A549 (cell line): ENCODE measurements at regions not wholly inside any gene's neighbourhood (a gene's known extent, or its start where the extent isn't known, plus 50 kb on each side); places are given as distances from the start of the nearest gene placed in this dataset.

Experiments used
- ATAC-seq, 2 experiments: fragments of 200-7000 bp in 1 of 2; fragments of >200 bp in 1 of 2; cut with Nextera tagmentation in 1 of 2; cut with Tn5 transposase in 1 of 2; 3 replicates each; pipeline versions ENCODE4 v1.8.0 to v1.9.1; 2018 to 2020; ENCODE audit warnings: mild to moderate bottlenecking in 1 of 2, moderate library complexity in 1 of 2
- CTCF ChIA-PET: fragments of 300-600 bp; sonication (Branson Sonifier 250); formaldehyde crosslinking; extraction: SDS; loops from one replicate; lab custom pipeline; 2021; ENCODE audit warnings: antibody characterized with exemption, inconsistent platforms; lab: Yijun Ruan, JAX
- POLR2A ChIA-PET: fragments of 350-600 bp; formaldehyde crosslinking; extraction: SDS; loops from one replicate; lab custom pipeline; 2021; ENCODE audit warnings: antibody characterized with exemption, inconsistent platforms; lab: Yijun Ruan, JAX
- DNase-seq, 2 experiments: peaks; one replicate each; pipeline versions ENCODE4 v3.0.0 to v3.0.0-alpha.2; 2011 to 2016; ENCODE audit warnings: low read depth in 1 of 2, low spot score in 1 of 2
- FAIRE-seq: peaks from 2 replicates; lab custom pipeline; 2011; peaks lifted over from hg19 to GRCh38; lab: Jason Lieb, UNC
- H3K27ac ChIP-seq, 2 experiments: fragments of >200 bp; sonication (Bioruptor Twin); formaldehyde crosslinking; 3 replicates each; pipeline ENCODE4 v1.5.1; 2016 to 2017
- H3K4me1 ChIP-seq: fragments of >200 bp; sonication (Bioruptor Twin); formaldehyde crosslinking; 3 replicates; pipeline ENCODE4 v1.6.1; 2016
- H3K4me2 ChIP-seq: fragments of >200 bp; sonication (Bioruptor Twin); formaldehyde crosslinking; 3 replicates; pipeline ENCODE4 v1.6.1; 2016
- H3K4me3 ChIP-seq: fragments of >200 bp; sonication (Bioruptor Twin); formaldehyde crosslinking; 3 replicates; pipeline ENCODE4 v1.5.1; 2016
- H3K9me3 ChIP-seq: fragments of >200 bp; sonication (Bioruptor Twin); formaldehyde crosslinking; 3 replicates; pipeline ENCODE4 v1.6.1; 2016
- ATOH8 ChIP-seq: fragments of 250-450 bp; sonication (Bioruptor Pico); IDR thresholded peaks from 2 replicates; pipeline ENCODE4 v1.5.0; 2020; ENCODE audit warnings: low read depth, mild to moderate bottlenecking, moderate library complexity
- CEBPB ChIP-seq, 2 experiments: fragments of >200 bp in 1 of 2; sonication (Bioruptor Twin) in 1 of 2; formaldehyde crosslinking in 1 of 2; IDR thresholded peaks; 2 replicates each; pipeline ENCODE4 v1.6.1; 2012 to 2016
- EHF ChIP-seq: fragments of 250-450 bp; sonication (Bioruptor Pico); IDR thresholded peaks from 2 replicates; pipeline ENCODE4 v1.5.0; 2020; ENCODE audit warnings: mild to moderate bottlenecking
- ESRRA ChIP-seq: fragments of 150-350 bp; IDR thresholded peaks from 2 replicates; pipeline ENCODE4 v1.6.1; 2014; ENCODE audit warnings: mild to moderate bottlenecking, low read length, borderline replicate concordance
- FOSB ChIP-seq: fragments of 250-450 bp; sonication (Bioruptor Pico); IDR thresholded peaks from 2 replicates; pipeline ENCODE4 v1.5.0; 2020; ENCODE audit warnings: mild to moderate bottlenecking, moderate library complexity
- HDAC2 ChIP-seq: fragments of 200-600 bp; sonication (generic); IDR thresholded peaks from 2 replicates; pipeline ENCODE4 v1.6.1; 2016
- HOXB13 ChIP-seq: fragments of 250-450 bp; sonication (Bioruptor Pico); IDR thresholded peaks from 2 replicates; pipeline ENCODE4 v1.5.0; 2020; ENCODE audit warnings: low read depth, mild to moderate bottlenecking, moderate library complexity
- HOXB5 ChIP-seq: fragments of 250-450 bp; sonication (Bioruptor Pico); IDR thresholded peaks from 2 replicates; pipeline ENCODE4 v1.5.0; 2020; ENCODE audit warnings: mild to moderate bottlenecking, moderate library complexity
- KDM1A ChIP-seq: fragments of 200-600 bp; sonication (generic); IDR thresholded peaks from 2 replicates; pipeline ENCODE4 v1.6.1; 2016; ENCODE audit warnings: low read depth, mild to moderate bottlenecking
- MAFK ChIP-seq: fragments of 450-650 bp; IDR thresholded peaks from 2 replicates; pipeline ENCODE4 v1.6.1; 2014; ENCODE audit not compliant: partially characterized antibody
- MAZ ChIP-seq: fragments of 150-350 bp; IDR thresholded peaks from 2 replicates; pipeline ENCODE4 v1.6.1; 2014; ENCODE audit warnings: antibody characterized with exemption, low read depth, low read length, borderline replicate concordance
- MYC ChIP-seq: IDR thresholded peaks from 2 replicates; pipeline ENCODE4 v1.6.1; 2012; ENCODE audit warnings: mild to moderate bottlenecking, inconsistent platforms, low read length, improper control_type of control experiment, borderline replicate concordance
- PHF8 ChIP-seq: fragments of 200-600 bp; sonication (generic); IDR thresholded peaks from 2 replicates; pipeline ENCODE4 v1.6.1; 2016; ENCODE audit warnings: low read depth, mild to moderate bottlenecking, antibody characterized with exemption, moderate library complexity, borderline replicate concordance
- POLR2A ChIP-seq: IDR thresholded peaks from 2 replicates; pipeline ENCODE4 v1.6.1; 2012; ENCODE audit warnings: mild to moderate bottlenecking, low read length
- POLR2AphosphoS2 ChIP-seq: conservative IDR thresholded peaks from 2 replicates; pipeline ENCODE4 v1.6.1; 2012; ENCODE audit warnings: low read length, improper control_type of control experiment, inconsistent platforms
- RCOR1 ChIP-seq: fragments of 150-350 bp; IDR thresholded peaks from 2 replicates; pipeline ENCODE4 v1.6.1; 2014; ENCODE audit warnings: antibody characterized with exemption, low read length, low read depth
- RFX5 ChIP-seq: fragments of 450-650 bp; IDR thresholded peaks from 2 replicates; pipeline ENCODE4 v1.7.1; 2014; ENCODE audit warnings: antibody characterized with exemption, mild to moderate bottlenecking, moderate library complexity
- RNF2 ChIP-seq: fragments of 200-600 bp; sonication (generic); IDR thresholded peaks from 2 replicates; pipeline ENCODE4 v1.6.1; 2016; ENCODE audit warnings: low read depth, mild to moderate bottlenecking, antibody characterized with exemption, moderate library complexity, borderline replicate concordance
- SMC3 ChIP-seq: fragments of >200 bp; sonication (Bioruptor Twin); formaldehyde crosslinking; IDR thresholded peaks from 3 replicates; pipeline ENCODE4 v1.6.1; 2018; ENCODE audit warnings: inconsistent platforms
- TFCP2L1 ChIP-seq: fragments of 250-450 bp; sonication (Bioruptor Pico); IDR thresholded peaks from 2 replicates; pipeline ENCODE4 v1.5.0; 2021; ENCODE audit warnings: mild to moderate bottlenecking
- TP53 ChIP-seq: fragments of 250-450 bp; sonication (Bioruptor Pico); IDR thresholded peaks from 2 replicates; pipeline ENCODE4 v1.5.0; 2021; ENCODE audit warnings: mild to moderate bottlenecking, moderate library complexity
- ZC3H11A ChIP-seq: fragments of 450-650 bp; IDR thresholded peaks from 2 replicates; pipeline ENCODE4 v1.6.1; 2014; ENCODE audit warnings: antibody characterized with exemption, mild to moderate bottlenecking
- WGBS: methylation state at CpG from one replicate; pipeline ENCODE4 v1.1.6; 2017; ENCODE audit errors: missing lambda C conversion rate; 5-methylcytosine and 5-hydroxymethylcytosine counted together
- TF ChIP-seq, protein P1 (sequence below): fragments of 200-600 bp; sonication (generic); IDR thresholded peaks from 2 replicates; pipeline ENCODE4 v1.6.1; 2016; ENCODE audit warnings: antibody characterized with exemption, mild to moderate bottlenecking, moderate library complexity
- TF ChIP-seq, protein P2 (sequence below): fragments of >200 bp; sonication (Bioruptor Twin); formaldehyde crosslinking; IDR thresholded peaks from 3 replicates; pipeline ENCODE4 v1.6.1; 2016

DNA sequence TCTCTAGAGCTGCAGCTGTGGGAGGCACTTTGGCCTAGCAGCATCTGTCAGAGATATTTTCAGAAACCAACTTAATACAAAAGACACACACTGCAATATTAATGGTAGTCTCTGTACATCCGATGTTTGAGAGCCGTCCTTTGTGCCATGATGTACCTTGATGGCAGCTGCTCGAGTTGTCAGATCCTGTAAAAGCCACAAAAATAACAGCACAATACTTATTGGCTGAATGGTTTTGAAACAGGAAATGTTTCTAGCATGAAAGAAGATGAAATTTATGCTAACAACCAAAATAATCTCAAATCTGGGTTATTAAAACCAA lies 445.5 kb upstream of the TBL1XR1 start:
- WGBS, result 97% methylated on average over 3 of the region's 3 CpGs
- FAIRE-seq, result no peak

DNA sequence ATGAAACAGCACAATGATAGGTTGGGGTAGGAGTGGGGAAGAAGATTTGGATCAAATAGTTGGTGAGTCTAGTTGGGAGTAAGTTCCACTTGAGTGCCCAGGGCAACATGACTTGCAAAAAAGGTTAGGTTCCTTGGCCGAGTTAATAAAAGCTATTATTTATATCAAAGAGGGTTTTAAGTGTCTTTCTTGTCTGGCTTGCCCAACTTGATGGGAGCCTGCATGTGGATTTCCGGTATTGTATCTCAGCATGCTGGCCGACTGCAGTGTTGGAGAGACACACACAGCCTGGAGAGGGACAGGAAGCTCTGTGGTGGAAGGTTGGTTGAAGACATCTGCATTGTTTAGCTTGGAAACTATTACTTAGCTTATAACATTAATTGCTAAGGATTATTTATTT lies 449.5 kb upstream of the TBL1XR1 start:
- POLR2A ChIA-PET, result no interaction called here
- ATAC-seq (no peak), DNase-seq (no peak), FAIRE-seq (no peak)
- 90% methylated on average over 3 of the region's 3 CpGs for WGBS
- Histone ChIP-seq H3K27ac (no peak overlapping the region), H3K4me2 (no peak overlapping the region), H3K9me3 (no peaks in the 10 kb centered on the region), H3K4me3 (no peak overlapping the region), H3K4me1 (no peaks in the 10 kb centered on the region)
- CTCF ChIA-PET, result no interaction called here
- TF ChIP-seq TP53 (CRISPR knock-in tag) (no peak), TFCP2L1 (CRISPR knock-in tag) (no peak), SMC3 (no peak), EHF (CRISPR knock-in tag) (no peak), ESRRA (no peak), ZC3H11A (no peak)

More for the DNA sequence above, 445.5 kb upstream of the TBL1XR1 start:
- Histone ChIP-seq H3K4me1 (no peaks in the 10 kb centered on the region), H3K27ac (no peak overlapping the region), H3K9me3 (no peaks in the 10 kb centered on the region), H3K4me3 (no peak overlapping the region), H3K4me2 (no peak overlapping the region)
- ChIA-PET CTCF (no interaction called here), POLR2A (no interaction called here)
- ATAC-seq (no peak), DNase-seq (no peak)
- TF ChIP-seq RCOR1 (no peak), ATOH8 (CRISPR knock-in tag) (no peak), MYC (no peak), TFCP2L1 (CRISPR knock-in tag) (no peak), POLR2A (no peak), HDAC2 (no peak), MAFK (no peak), CEBPB (IDR thresholded peaks at IDR 0.05) (no peak), RNF2 (no peak), FOSB (CRISPR knock-in tag) (no peak), TP53 (CRISPR knock-in tag) (no peak), RFX5 (no peak), PHF8 (no peak), POLR2AphosphoS2 (no peak)
- TF ChIP-seq, protein P1, sequence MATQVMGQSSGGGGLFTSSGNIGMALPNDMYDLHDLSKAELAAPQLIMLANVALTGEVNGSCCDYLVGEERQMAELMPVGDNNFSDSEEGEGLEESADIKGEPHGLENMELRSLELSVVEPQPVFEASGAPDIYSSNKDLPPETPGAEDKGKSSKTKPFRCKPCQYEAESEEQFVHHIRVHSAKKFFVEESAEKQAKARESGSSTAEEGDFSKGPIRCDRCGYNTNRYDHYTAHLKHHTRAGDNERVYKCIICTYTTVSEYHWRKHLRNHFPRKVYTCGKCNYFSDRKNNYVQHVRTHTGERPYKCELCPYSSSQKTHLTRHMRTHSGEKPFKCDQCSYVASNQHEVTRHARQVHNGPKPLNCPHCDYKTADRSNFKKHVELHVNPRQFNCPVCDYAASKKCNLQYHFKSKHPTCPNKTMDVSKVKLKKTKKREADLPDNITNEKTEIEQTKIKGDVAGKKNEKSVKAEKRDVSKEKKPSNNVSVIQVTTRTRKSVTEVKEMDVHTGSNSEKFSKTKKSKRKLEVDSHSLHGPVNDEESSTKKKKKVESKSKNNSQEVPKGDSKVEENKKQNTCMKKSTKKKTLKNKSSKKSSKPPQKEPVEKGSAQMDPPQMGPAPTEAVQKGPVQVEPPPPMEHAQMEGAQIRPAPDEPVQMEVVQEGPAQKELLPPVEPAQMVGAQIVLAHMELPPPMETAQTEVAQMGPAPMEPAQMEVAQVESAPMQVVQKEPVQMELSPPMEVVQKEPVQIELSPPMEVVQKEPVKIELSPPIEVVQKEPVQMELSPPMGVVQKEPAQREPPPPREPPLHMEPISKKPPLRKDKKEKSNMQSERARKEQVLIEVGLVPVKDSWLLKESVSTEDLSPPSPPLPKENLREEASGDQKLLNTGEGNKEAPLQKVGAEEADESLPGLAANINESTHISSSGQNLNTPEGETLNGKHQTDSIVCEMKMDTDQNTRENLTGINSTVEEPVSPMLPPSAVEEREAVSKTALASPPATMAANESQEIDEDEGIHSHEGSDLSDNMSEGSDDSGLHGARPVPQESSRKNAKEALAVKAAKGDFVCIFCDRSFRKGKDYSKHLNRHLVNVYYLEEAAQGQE, result no peak

DNA sequence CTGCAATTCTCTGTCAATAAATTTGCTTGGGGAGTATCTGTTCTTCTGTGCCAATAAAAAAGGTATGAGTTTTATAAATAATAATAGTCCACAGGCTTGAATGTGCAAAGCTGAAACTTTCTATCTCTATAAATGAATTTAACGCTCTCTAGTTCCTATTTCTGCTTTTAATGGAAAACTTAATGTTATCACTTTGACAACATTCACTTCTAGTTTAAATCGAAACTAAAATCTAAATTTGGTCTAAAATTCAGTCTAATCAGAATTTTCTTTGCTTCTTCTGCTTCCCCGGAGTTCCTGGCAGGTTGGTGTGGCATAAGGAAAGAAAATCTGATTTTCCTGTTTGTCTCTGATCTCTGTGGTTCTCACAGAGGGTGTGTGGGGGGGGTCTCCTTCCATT lies 450.1 kb upstream of the TBL1XR1 start:
- Histone ChIP-seq H3K4me1 (no peaks in the 10 kb centered on the region), H3K9me3 (no peaks in the 10 kb centered on the region), H3K4me2 (no peak overlapping the region), H3K4me3 (no peak overlapping the region), H3K27ac (no peak overlapping the region)
- FAIRE-seq, result no peak
- no peak for ATAC-seq
- ChIA-PET POLR2A (no interaction called here), CTCF (no interaction called here)
- DNase-seq, result no peak
- TF ChIP-seq CEBPB (IDR thresholded peaks at IDR 0.05), result no peak
- TF ChIP-seq, protein P2, sequence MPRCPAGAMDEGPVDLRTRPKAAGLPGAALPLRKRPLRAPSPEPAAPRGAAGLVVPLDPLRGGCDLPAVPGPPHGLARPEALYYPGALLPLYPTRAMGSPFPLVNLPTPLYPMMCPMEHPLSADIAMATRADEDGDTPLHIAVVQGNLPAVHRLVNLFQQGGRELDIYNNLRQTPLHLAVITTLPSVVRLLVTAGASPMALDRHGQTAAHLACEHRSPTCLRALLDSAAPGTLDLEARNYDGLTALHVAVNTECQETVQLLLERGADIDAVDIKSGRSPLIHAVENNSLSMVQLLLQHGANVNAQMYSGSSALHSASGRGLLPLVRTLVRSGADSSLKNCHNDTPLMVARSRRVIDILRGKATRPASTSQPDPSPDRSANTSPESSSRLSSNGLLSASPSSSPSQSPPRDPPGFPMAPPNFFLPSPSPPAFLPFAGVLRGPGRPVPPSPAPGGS, result no peak
- TF ChIP-seq KDM1A, result no peak
- TF ChIP-seq HOXB13, result no peak
- no peak for TF ChIP-seq HOXB5
- TF ChIP-seq MAZ, result no peak
- TF ChIP-seq POLR2A, result no peak
- TF ChIP-seq RFX5, result no peak
- WGBS, result 71% methylated on average over 3 of the region's 3 CpGs
